A549 (cell line): ENCODE measurements at regions not wholly inside any gene's neighbourhood (a gene's known extent, or its start where the extent isn't known, plus 50 kb on each side); places are given as distances from the start of the nearest gene placed in this dataset.

Experiments used
- NR3C1 ChIP-seq: fragments of >200 bp; sonication (Bioruptor Twin); formaldehyde crosslinking; IDR thresholded peaks from 3 replicates; pipeline ENCODE4 v1.6.1; 2017
- POLR2A ChIP-seq: IDR thresholded peaks from 2 replicates; pipeline ENCODE4 v1.6.1; 2012; ENCODE audit warnings: mild to moderate bottlenecking, low read length
- REST ChIP-seq: fragments of 200-600 bp; sonication (generic); IDR thresholded peaks from 2 replicates; pipeline ENCODE4 v1.6.1; 2016; ENCODE audit warnings: antibody characterized with exemption, mild to moderate bottlenecking, moderate library complexity
- ZNF302 ChIP-seq: fragments of 250-450 bp; sonication (Bioruptor Pico); IDR thresholded peaks from 2 replicates; pipeline ENCODE4 v1.9.0; 2021; ENCODE audit warnings: inconsistent platforms, mild to moderate bottlenecking, moderate library complexity
- TF ChIP-seq, protein P1 (sequence below): fragments of >200 bp; sonication (Bioruptor Twin); formaldehyde crosslinking; IDR thresholded peaks from 3 replicates; pipeline ENCODE4 v1.5.1; 2016

DNA sequence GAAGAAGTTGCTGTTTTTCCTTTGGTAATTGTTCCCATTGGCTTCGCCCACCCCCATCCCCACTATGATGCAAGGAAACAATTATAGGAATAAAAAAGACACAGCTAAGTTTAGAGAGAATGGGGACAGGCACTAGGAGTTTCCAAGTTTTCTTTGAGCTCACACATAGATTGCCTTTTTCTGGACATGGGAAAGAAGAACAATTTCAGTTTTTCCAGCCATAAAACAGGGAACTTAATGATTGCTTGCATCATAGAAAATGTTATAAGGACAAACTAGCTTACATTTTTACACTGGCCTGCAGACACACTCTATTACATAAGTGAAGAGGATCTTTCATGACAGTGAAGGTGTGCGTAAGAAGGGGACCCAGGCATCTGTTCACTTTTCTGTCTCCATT lies 142.3 kb upstream of the ZFHX3 start:
- TF ChIP-seq ZNF302 (CRISPR knock-in tag), result no peak
- TF ChIP-seq, protein P1, sequence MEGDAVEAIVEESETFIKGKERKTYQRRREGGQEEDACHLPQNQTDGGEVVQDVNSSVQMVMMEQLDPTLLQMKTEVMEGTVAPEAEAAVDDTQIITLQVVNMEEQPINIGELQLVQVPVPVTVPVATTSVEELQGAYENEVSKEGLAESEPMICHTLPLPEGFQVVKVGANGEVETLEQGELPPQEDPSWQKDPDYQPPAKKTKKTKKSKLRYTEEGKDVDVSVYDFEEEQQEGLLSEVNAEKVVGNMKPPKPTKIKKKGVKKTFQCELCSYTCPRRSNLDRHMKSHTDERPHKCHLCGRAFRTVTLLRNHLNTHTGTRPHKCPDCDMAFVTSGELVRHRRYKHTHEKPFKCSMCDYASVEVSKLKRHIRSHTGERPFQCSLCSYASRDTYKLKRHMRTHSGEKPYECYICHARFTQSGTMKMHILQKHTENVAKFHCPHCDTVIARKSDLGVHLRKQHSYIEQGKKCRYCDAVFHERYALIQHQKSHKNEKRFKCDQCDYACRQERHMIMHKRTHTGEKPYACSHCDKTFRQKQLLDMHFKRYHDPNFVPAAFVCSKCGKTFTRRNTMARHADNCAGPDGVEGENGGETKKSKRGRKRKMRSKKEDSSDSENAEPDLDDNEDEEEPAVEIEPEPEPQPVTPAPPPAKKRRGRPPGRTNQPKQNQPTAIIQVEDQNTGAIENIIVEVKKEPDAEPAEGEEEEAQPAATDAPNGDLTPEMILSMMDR, result no peak
- TF ChIP-seq NR3C1, result no peak
- no peak for TF ChIP-seq REST
- no peak for TF ChIP-seq POLR2A
